ENCODE measurements at regions not wholly inside any gene's neighbourhood (a gene's known extent, or its start where the extent isn't known, plus 50 kb on each side); places are given as distances from the start of the nearest gene placed in this dataset.

DNA sequence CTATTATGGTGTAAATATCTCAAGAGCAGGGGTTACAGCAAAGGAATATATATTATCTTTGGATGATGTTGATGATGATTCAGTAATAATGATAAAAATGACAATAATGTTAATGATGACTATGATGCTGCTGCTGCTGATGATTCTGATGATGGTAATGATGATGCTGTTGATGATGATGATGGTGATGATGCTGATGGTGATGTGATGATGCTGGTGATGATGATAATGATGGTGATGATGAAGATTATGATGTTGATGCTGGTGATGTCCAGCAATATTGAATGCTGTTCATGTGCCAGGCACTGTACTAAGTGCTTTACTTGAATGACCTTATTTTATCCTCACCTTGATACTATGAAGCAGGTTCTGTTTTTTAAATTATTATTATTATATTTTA, 226.0 kb upstream of the ANKH start:
- Histone ChIP-seq H3K27me3 (replicated peaks in 1 of 4; ENCODE audit: control insufficient read depth in 3 of 4, extremely low read depth in 1 of 4, insufficient read depth in 3 of 4, low read length in 3 of 4) (no peaks in the 10 kb centered on the region), H3K18ac (ENCODE audit: extremely low read depth, low read length) (no peak overlapping the region), H2BK5ac (ENCODE audit: low read depth, low read length) (no peak overlapping the region), H2BK15ac (ENCODE audit: low read length) (no peak overlapping the region), H3K27ac (ENCODE audit: low read depth, low read length) (no peak overlapping the region), H4K8ac (ENCODE audit: extremely low read depth, insufficient read depth, low read length) (no peak overlapping the region), H2BK120ac (replicated peaks; ENCODE audit: low read depth, low read length) (no peak overlapping the region), H3K56ac (replicated peaks; ENCODE audit: insufficient read length, low read depth, low read length) (no peak overlapping the region), H3K79me2 (ENCODE audit: control insufficient read depth in 1 of 2, insufficient read depth in 2 of 2, low read length in 2 of 2) (no peaks in the 10 kb centered on the region), H3K23ac (ENCODE audit: insufficient read length) (no peak overlapping the region), H2BK12ac (ENCODE audit: low read depth, low read length) (no peak overlapping the region), H3K9me3 (ENCODE audit: insufficient read depth in 2 of 2, low read depth in 1 of 2, low read length in 1 of 2) (0 out of 4 replicates have a peak, but pooled peaks cover 0 to 2% of the 10 kb centered on the region in 2 experiments), H4K91ac (replicated peaks; ENCODE audit: insufficient read length, low read length) (no peak overlapping the region), H3K4me2 (ENCODE audit: insufficient read depth in 1 of 2, low read depth in 2 of 2, low read length in 2 of 2) (no peak overlapping the region), H2AK5ac (ENCODE audit: low read depth, low read length) (no peak overlapping the region), H3K79me1 (ENCODE audit: low read depth, low read length) (no peaks in the 10 kb centered on the region), H3K4me1 (replicated peaks in 1 of 4; ENCODE audit: control insufficient read depth in 3 of 4, insufficient read depth in 4 of 4, low read length in 3 of 4) (no peaks in the 10 kb centered on the region), H3K23me2 (ENCODE audit: low read depth, low read length) (peaks cover 2% of the 10 kb centered on the region; the same call in 1 of the 2 replicates), H3K14ac (ENCODE audit: insufficient read length) (no peak overlapping the region), H3K4me3 (ENCODE audit: extremely low read depth in 1 of 4, insufficient read depth in 2 of 4, low read depth in 3 of 4, low read length in 4 of 4) (no peak overlapping the region), H4K5ac (ENCODE audit: insufficient read length, low read depth, low read length) (no peak overlapping the region), H3K4ac (replicated peaks; ENCODE audit: insufficient read length, low read depth, low read length) (no peak overlapping the region), H4K20me1 (replicated peaks in 1 of 2; ENCODE audit: control insufficient read depth in 1 of 2, insufficient read depth in 2 of 2, low read length in 2 of 2) (no peaks in the 10 kb centered on the region), H3K36me3 (ENCODE audit: control insufficient read depth in 2 of 4, insufficient read depth in 4 of 4, low read length in 3 of 4) (no peaks in the 10 kb centered on the region), H2BK20ac (ENCODE audit: low read length) (no peak overlapping the region), H2AFZ (ENCODE audit: low read length) (no peak overlapping the region), H3K9ac (replicated peaks in 1 of 4; ENCODE audit: extremely low read depth in 1 of 4, low read depth in 3 of 4, low read length in 3 of 4) (no peak overlapping the region)
- ChIA-PET CTCF (ENCODE audit: partially characterized antibody) (interaction anchor here (2.0 kb wide), 1 partner anchor 8 kb away, joined by 6 read pairs; no protein-coding TSS in a partner anchor), POLR2A (ENCODE audit: partially characterized antibody) (no interaction called here)
- FAIRE-seq = no peak
- DNase-seq (ENCODE audit: low read depth in 1 of 2, low spot score in 2 of 2) = no peak
- TF ChIP-seq TAF7 (optimal IDR thresholded peaks at IDR 0.05; ENCODE audit: borderline replicate concordance, low read depth, low read length) = no peak
- no peak for TF ChIP-seq SIRT6 (IDR thresholded peaks at IDR 0.05; ENCODE audit: low read length)
- TF ChIP-seq KDM5A (IDR thresholded peaks at IDR 0.05; ENCODE audit: low read length) = no peak
- no peak for TF ChIP-seq NRF1 (IDR thresholded peaks at IDR 0.05; ENCODE audit: low read depth, low read length)

Measured in H1 (cell line).